ENCODE measurements at regions not wholly inside any gene's neighbourhood (a gene's known extent, or its start where the extent isn't known, plus 50 kb on each side); places are given as distances from the start of the nearest gene placed in this dataset.

- TF ChIP-seq CTCF (IDR thresholded peaks at IDR 0.05) = no peak
These were observed 401.5 kb upstream of the JARID2 start for GRCh38 chr6:14844411-14844810.

- no peak for TF ChIP-seq CTCF (IDR thresholded peaks at IDR 0.05)
These were observed 397.9 kb upstream of the JARID2 start for GRCh38 chr6:14848019-14848418.

- TF ChIP-seq CTCF (IDR thresholded peaks at IDR 0.05) = no peak
These were observed 396.7 kb upstream of the JARID2 start for GRCh38 chr6:14849185-14849584.

- no peak for TF ChIP-seq CTCF (IDR thresholded peaks at IDR 0.05)
These were observed 394.6 kb upstream of the JARID2 start for GRCh38 chr6:14851281-14851680.

GRCh38 chr6:14852375-14852774 lies 393.5 kb upstream of the JARID2 start:
- TF ChIP-seq CTCF (IDR thresholded peaks at IDR 0.05) = no peak

- TF ChIP-seq CTCF (IDR thresholded peaks at IDR 0.05) = no peak
These were observed 389.7 kb upstream of the JARID2 start for GRCh38 chr6:14856177-14856576.

- TF ChIP-seq CTCF (IDR thresholded peaks at IDR 0.05) = no peak
These were observed 388.9 kb upstream of the JARID2 start for GRCh38 chr6:14857001-14857400.

GRCh38 chr6:14857501-14857900 lies 388.4 kb upstream of the JARID2 start:
- no peak for TF ChIP-seq CTCF (IDR thresholded peaks at IDR 0.05)
